Lower leg skin (tissue), 4 donors: ENCODE measurements at regions not wholly inside any gene's neighbourhood (a gene's known extent, or its start where the extent isn't known, plus 50 kb on each side); places are given as distances from the start of the nearest gene placed in this dataset.
A peak's percentile ranks its signal among the peaks of the same experiment; 100 is the strongest.

Experiments
- DNase-seq, 2 donors: peaks; one replicate each; pipeline ENCODE4 v3.0.0-alpha.2; 2019; ENCODE audit warnings: low spot score in 2 of 2
- H3K4me3 ChIP-seq: fragments of 200-600 bp; sonication (generic); 2 replicates; pipeline ENCODE4 v1.5.1; 2017; ENCODE audit warnings: mild to moderate bottlenecking, low read depth; ENCODE audit not compliant: poor library complexity, severe bottlenecking
- POLR2A ChIP-seq, 2 donors: fragments of 450-650 bp; IDR thresholded peaks; one replicate each; pipeline ENCODE4 v1.6.1; 2016 to 2017; ENCODE audit warnings: antibody characterized with exemption in 2 of 2, mild to moderate bottlenecking in 1 of 2, moderate library complexity in 1 of 2
- WGBS, 2 donors: methylation state at CpG; one replicate each; pipeline ENCODE4 v1.1.5; 2018; 5-methylcytosine and 5-hydroxymethylcytosine counted together
- intact Hi-C: fragments of 100-400 bp; cut with DNase I; formaldehyde crosslinking; loops from one replicate; pipeline ENCODE4 v1.15.0; 2023; ENCODE audit warnings: low total_unique reads
- TF ChIP-seq, protein P1 (sequence below), 3 donors: fragments of 450-650 bp; IDR thresholded peaks; one replicate each; pipeline ENCODE4 v1.5.1; 2016; ENCODE audit warnings: antibody characterized with exemption in 3 of 3, mild to moderate bottlenecking in 3 of 3, moderate library complexity in 2 of 3

GRCh38 chr10:2929480-2930258 lies 137.7 kb upstream of the PFKP start:
- intact Hi-C loops, result no loop called here
- H3K4me3 ChIP-seq, result no peak overlapping the region
- no peak for DNase-seq
- 31 to 45% methylated on average over 10 of the region's 10 CpGs for WGBS, 2 donors
- TF ChIP-seq, protein P1, sequence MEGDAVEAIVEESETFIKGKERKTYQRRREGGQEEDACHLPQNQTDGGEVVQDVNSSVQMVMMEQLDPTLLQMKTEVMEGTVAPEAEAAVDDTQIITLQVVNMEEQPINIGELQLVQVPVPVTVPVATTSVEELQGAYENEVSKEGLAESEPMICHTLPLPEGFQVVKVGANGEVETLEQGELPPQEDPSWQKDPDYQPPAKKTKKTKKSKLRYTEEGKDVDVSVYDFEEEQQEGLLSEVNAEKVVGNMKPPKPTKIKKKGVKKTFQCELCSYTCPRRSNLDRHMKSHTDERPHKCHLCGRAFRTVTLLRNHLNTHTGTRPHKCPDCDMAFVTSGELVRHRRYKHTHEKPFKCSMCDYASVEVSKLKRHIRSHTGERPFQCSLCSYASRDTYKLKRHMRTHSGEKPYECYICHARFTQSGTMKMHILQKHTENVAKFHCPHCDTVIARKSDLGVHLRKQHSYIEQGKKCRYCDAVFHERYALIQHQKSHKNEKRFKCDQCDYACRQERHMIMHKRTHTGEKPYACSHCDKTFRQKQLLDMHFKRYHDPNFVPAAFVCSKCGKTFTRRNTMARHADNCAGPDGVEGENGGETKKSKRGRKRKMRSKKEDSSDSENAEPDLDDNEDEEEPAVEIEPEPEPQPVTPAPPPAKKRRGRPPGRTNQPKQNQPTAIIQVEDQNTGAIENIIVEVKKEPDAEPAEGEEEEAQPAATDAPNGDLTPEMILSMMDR (IDR thresholded peaks at IDR 0.05), result no peak
- no peak for TF ChIP-seq POLR2A (IDR thresholded peaks at IDR 0.05)

DNA sequence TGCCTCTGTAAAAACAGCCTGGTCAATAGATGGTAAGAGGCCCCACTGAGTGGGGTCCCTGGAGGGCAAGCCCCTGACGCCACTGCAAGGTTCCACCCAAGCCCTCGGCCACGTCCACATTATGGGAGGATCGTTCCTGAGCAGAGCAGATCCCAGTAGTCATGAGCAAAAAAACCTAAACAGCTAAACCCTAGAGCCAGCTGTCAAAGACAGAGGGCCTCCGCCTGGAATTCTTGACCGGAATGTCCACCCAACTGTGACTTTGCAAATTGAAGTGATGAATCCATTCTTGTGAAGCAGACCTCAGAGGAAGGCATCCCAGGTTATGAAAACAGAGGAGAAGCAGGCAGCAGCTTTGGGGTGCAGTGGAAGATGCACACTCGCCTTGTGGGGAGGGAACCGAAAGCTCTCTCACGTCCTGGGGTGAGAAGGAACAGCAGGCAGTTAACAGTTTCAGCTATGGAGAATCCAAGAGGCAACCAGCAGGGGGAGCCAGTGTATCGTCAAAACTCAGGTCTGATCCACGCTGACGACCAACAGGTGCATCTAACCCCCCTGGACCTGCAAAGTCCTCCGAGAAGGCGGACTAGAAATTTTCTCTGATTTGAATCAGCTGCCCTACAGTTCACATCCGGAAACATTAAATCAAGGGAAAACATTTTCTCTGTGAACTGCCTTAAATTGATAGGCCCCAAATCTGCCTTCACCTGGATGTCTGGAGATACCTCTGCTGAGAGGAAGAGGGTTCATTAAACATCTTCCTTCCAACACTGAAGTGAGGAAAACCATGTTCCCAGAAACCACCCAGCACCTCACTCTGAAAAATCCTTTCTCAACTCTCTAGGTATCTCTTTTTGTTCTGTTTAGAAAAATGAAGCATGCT lies 139.1 kb upstream of the PFKP start:
- no peak overlapping the region for H3K4me3 ChIP-seq
- 41% methylated on average over 15 of the region's 15 CpGs for WGBS, 2 donors
- peak in 1 of 2 donors; percentile 42 for DNase-seq
- intact Hi-C loops, result no loop called here
- TF ChIP-seq, protein P1 (IDR thresholded peaks at IDR 0.05), result no peak

DNA sequence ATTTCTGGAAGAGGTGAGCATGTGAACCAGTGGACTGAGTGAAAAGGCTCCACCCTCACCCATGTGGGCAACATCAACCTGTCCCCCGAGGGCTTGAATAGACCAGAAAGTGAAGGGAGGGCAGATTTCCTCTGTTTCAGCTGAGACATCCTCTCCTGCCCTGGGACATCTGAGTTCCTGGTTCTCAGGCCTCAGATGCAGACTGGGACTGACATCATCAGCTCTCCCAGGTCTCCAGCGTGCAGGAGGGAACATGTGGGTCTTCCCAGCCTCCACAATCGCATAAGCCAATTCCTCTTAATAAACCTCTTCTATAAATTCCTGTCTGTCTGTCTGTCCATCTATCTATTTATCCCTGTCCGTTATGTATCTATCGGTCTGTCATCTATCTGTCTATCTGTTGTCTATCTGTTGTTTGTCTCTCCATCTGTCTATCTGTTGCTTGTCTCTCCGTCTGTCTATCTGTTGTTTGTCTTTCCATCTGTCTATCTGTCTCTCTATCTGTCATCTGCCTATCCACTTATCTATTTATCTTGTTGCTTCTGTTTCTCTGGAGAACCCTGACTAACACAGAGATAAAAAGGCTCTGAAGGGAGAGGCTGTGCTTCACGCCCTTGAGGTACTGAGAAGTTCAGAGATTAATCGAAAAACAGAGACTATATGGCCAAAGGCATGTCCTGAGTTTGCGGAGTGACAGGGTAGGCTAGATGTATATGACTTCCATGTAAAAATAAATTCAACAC lies 140.3 kb upstream of the PFKP start:
- DNase-seq, result no peak
- WGBS, 2 donors, result 62 to 70% methylated on average over 9 of the region's 9 CpGs
- TF ChIP-seq, protein P1 (IDR thresholded peaks at IDR 0.05), result no peak
- no peak overlapping the region for H3K4me3 ChIP-seq
- intact Hi-C loops, result no loop called here

GRCh38 chr10:2925631-2926030 lies 141.7 kb upstream of the PFKP start:
- intact Hi-C loops, result no loop called here
- H3K4me3 ChIP-seq, result no peak overlapping the region
- DNase-seq, result peak in 1 of 2 donors; percentile 45
- TF ChIP-seq, protein P1 (IDR thresholded peaks at IDR 0.05), result no peak
- TF ChIP-seq POLR2A (IDR thresholded peaks at IDR 0.05), result no peak
- 34 to 50% methylated on average over 7 of the region's 7 CpGs for WGBS, 2 donors

GRCh38 chr10:2924431-2924830 lies 142.9 kb upstream of the PFKP start:
- intact Hi-C loops, result no loop called here
- H3K4me3 ChIP-seq, result no peak overlapping the region
- no peak for DNase-seq
- no peak for TF ChIP-seq POLR2A (IDR thresholded peaks at IDR 0.05)
- TF ChIP-seq, protein P1 (IDR thresholded peaks at IDR 0.05), result no peak
- 78 to 81% methylated on average over 10 of the region's 10 CpGs for WGBS, 2 donors
